Thyroid gland (tissue), 4 donors: ENCODE measurements at regions not wholly inside any gene's neighbourhood (a gene's known extent, or its start where the extent isn't known, plus 50 kb on each side); places are given as distances from the start of the nearest gene placed in this dataset.

Experiments
- CTCF ChIP-seq, 6 experiments: fragments of 200-600 bp in 3 of 6; fragments of 450-650 bp in 3 of 6; sonication (generic) in 3 of 6; IDR thresholded peaks; one replicate each; pipeline ENCODE4 v1.5.1; 2016 to 2019; ENCODE audit warnings: antibody characterized with exemption in 6 of 6, mild to moderate bottlenecking in 2 of 6, inconsistent platforms in 1 of 6, moderate library complexity in 1 of 6
- POLR2A ChIP-seq, 2 donors: fragments of 450-650 bp; IDR thresholded peaks; one replicate each; pipeline ENCODE4 v1.6.1; 2017; ENCODE audit warnings: antibody characterized with exemption in 2 of 2, mild to moderate bottlenecking in 2 of 2, moderate library complexity in 1 of 2

GRCh38 chr12:88634008-88634407 is 53.7 kb upstream of the KITLG start:
- no peak for TF ChIP-seq POLR2A (IDR thresholded peaks at IDR 0.05)
- no peak for TF ChIP-seq CTCF (IDR thresholded peaks at IDR 0.05)
